H1 (cell line): ENCODE measurements at regions not wholly inside any gene's neighbourhood (a gene's known extent, or its start where the extent isn't known, plus 50 kb on each side); places are given as distances from the start of the nearest gene placed in this dataset.

Source experiments
- CTCF ChIA-PET: fragments of 300-600 bp; sonication (Branson Sonifier 250); formaldehyde crosslinking; loops from one replicate; lab custom pipeline; 2021; ENCODE audit not compliant: partially characterized antibody; lab: Charles Lee
- POLR2A ChIA-PET: fragments of 300-600 bp; sonication (Branson Sonifier 250); formaldehyde crosslinking; loops from one replicate; lab custom pipeline; 2021; ENCODE audit warnings: inconsistent platforms; ENCODE audit not compliant: partially characterized antibody; lab: Charles Lee
- DNase-seq, 2 experiments: peaks; one replicate each; pipeline versions ENCODE4 v3.0.0 to v3.0.0-alpha.2; 2010 to 2022; ENCODE audit warnings: low spot score in 2 of 2, low read depth in 1 of 2, mixed read lengths in 1 of 2
- FAIRE-seq: peaks from 2 replicates; lab custom pipeline; 2011; peaks lifted over from hg19 to GRCh38; lab: Jason Lieb, UNC
- H2AFZ ChIP-seq: 2 replicates; pipeline ENCODE4 v1.8.1; 2012; ENCODE audit warnings: low read length, inconsistent platforms
- H2AK5ac ChIP-seq: 2 replicates; pipeline ENCODE4 v1.6.1; 2013; ENCODE audit warnings: low read depth, low read length
- H2BK120ac ChIP-seq: replicated peaks from 2 replicates; pipeline ENCODE3; 2013; ENCODE audit warnings: low read depth, low read length, inconsistent platforms
- H2BK12ac ChIP-seq: 2 replicates; pipeline ENCODE4 v1.6.1; 2013; ENCODE audit warnings: low read depth, low read length
- H2BK15ac ChIP-seq: 2 replicates; pipeline ENCODE4 v1.6.1; 2013; ENCODE audit warnings: low read length
- H2BK20ac ChIP-seq: 2 replicates; pipeline ENCODE4 v1.6.1; 2013; ENCODE audit warnings: low read length
- H2BK5ac ChIP-seq: 2 replicates; pipeline ENCODE4 v1.6.1; 2013; ENCODE audit warnings: low read depth, low read length
- H3K14ac ChIP-seq: 2 replicates; pipeline ENCODE4 v1.6.1; 2013; ENCODE audit warnings: inconsistent platforms; ENCODE audit not compliant: insufficient read length
- H3K18ac ChIP-seq: 2 replicates; pipeline ENCODE4 v1.6.1; 2013; ENCODE audit warnings: low read length; ENCODE audit errors: extremely low read depth
- H3K23ac ChIP-seq: 2 replicates; pipeline ENCODE4 v1.6.1; 2013; ENCODE audit warnings: inconsistent platforms; ENCODE audit not compliant: insufficient read length
- H3K23me2 ChIP-seq: 2 replicates; pipeline ENCODE4 v1.6.1; 2013; ENCODE audit warnings: low read depth, low read length
- H3K27ac ChIP-seq: 2 replicates; pipeline ENCODE4 v1.6.1; 2011; ENCODE audit warnings: low read depth, low read length, inconsistent platforms
- H3K27me3 ChIP-seq, 4 experiments: replicated peaks in 1 of 4; 1 replicate in 1 of 4; 2 replicates in 3 of 4; pipeline versions ENCODE4 v1.6.1 to v1.8.1; 2011 to 2013; ENCODE audit warnings: low read length in 3 of 4, mild to moderate bottlenecking in 3 of 4, inconsistent platforms in 2 of 4, mixed read lengths in 2 of 4, moderate library complexity in 1 of 4; ENCODE audit not compliant: control insufficient read depth in 3 of 4, insufficient read depth in 3 of 4; ENCODE audit errors: extremely low read depth in 1 of 4
- H3K36me3 ChIP-seq, 4 experiments: 2 replicates each; pipeline versions ENCODE4 v1.6.1 to v1.8.1; 2011 to 2013; ENCODE audit warnings: mild to moderate bottlenecking in 4 of 4, low read length in 3 of 4, moderate library complexity in 2 of 4, control low read depth in 1 of 4, inconsistent platforms in 1 of 4; ENCODE audit not compliant: insufficient read depth in 4 of 4, control insufficient read depth in 2 of 4
- H3K4ac ChIP-seq: replicated peaks from 2 replicates; pipeline ENCODE3; 2013; ENCODE audit warnings: low read length, low read depth, mixed read lengths, inconsistent platforms; ENCODE audit not compliant: insufficient read length
- H3K4me1 ChIP-seq, 4 experiments: replicated peaks in 1 of 4; 1 replicate in 1 of 4; 2 replicates in 3 of 4; pipeline versions ENCODE4 v1.6.1 to v1.8.1; 2011 to 2013; ENCODE audit warnings: low read length in 3 of 4, inconsistent platforms in 2 of 4, mixed read lengths in 1 of 4; ENCODE audit not compliant: insufficient read depth in 4 of 4, control insufficient read depth in 3 of 4
- H3K4me2 ChIP-seq, 2 experiments: 2 replicates each; pipeline versions ENCODE4 v1.6.1 to v1.8.1; 2011 to 2013; ENCODE audit warnings: low read depth in 2 of 2, low read length in 2 of 2, control low read depth in 1 of 2, inconsistent platforms in 1 of 2, mild to moderate bottlenecking in 1 of 2; ENCODE audit not compliant: insufficient read depth in 1 of 2
- H3K4me3 ChIP-seq, 4 experiments: fragments of 200-600, 300-600 bp in 1 of 4; sonication (generic), shearing (Covaris generic), sonication (Bioruptor Twin) in 1 of 4; 2 replicates each; pipeline versions ENCODE4 v1.5.1 to v1.8.1; 2011 to 2016; ENCODE audit warnings: low read length in 4 of 4, low read depth in 3 of 4, control low read depth in 2 of 4, inconsistent platforms in 2 of 4, mild to moderate bottlenecking in 2 of 4, mixed read lengths in 1 of 4, moderate library complexity in 1 of 4; ENCODE audit not compliant: insufficient read depth in 2 of 4; ENCODE audit errors: extremely low read depth in 1 of 4
- H3K56ac ChIP-seq: replicated peaks from 2 replicates; pipeline ENCODE3; 2013; ENCODE audit warnings: low read depth, mild to moderate bottlenecking, mixed read lengths, low read length, inconsistent platforms; ENCODE audit not compliant: insufficient read length
- H3K79me1 ChIP-seq: 2 replicates; pipeline ENCODE4 v1.6.1; 2013; ENCODE audit warnings: low read depth, low read length, control low read depth
- H3K79me2 ChIP-seq, 2 experiments: 2 replicates each; pipeline versions ENCODE4 v1.6.1 to v1.8.1; 2012 to 2013; ENCODE audit warnings: low read length in 2 of 2, mild to moderate bottlenecking in 2 of 2, inconsistent platforms in 1 of 2; ENCODE audit not compliant: insufficient read depth in 2 of 2, control insufficient read depth in 1 of 2
- H3K9ac ChIP-seq, 4 experiments: replicated peaks in 1 of 4; 1 replicate in 1 of 4; 2 replicates in 3 of 4; pipeline versions ENCODE4 v1.6.1 to v1.8.1; 2011 to 2013; ENCODE audit warnings: low read depth in 3 of 4, low read length in 3 of 4, control low read depth in 2 of 4, mild to moderate bottlenecking in 2 of 4, moderate library complexity in 2 of 4, inconsistent platforms in 1 of 4; ENCODE audit errors: extremely low read depth in 1 of 4
- H3K9me3 ChIP-seq, 2 experiments: 2 replicates each; pipeline versions ENCODE4 v1.6.1 to v1.8.1; 2012 to 2013; ENCODE audit warnings: mild to moderate bottlenecking in 2 of 2, moderate library complexity in 2 of 2, control low read depth in 1 of 2, inconsistent platforms in 1 of 2, low read depth in 1 of 2, low read length in 1 of 2, mixed read lengths in 1 of 2; ENCODE audit not compliant: insufficient read depth in 2 of 2
- H4K20me1 ChIP-seq, 2 experiments: replicated peaks in 1 of 2; 2 replicates each; pipeline versions ENCODE3 to v1.8.1; 2011 to 2013; ENCODE audit warnings: inconsistent platforms in 2 of 2, low read length in 2 of 2, mild to moderate bottlenecking in 1 of 2; ENCODE audit not compliant: insufficient read depth in 2 of 2, control insufficient read depth in 1 of 2
- H4K5ac ChIP-seq: 2 replicates; pipeline ENCODE4 v1.6.1; 2013; ENCODE audit warnings: low read length, low read depth, mixed read lengths, inconsistent platforms; ENCODE audit not compliant: insufficient read length
- H4K8ac ChIP-seq: 2 replicates; pipeline ENCODE4 v1.8.0; 2013; ENCODE audit warnings: mild to moderate bottlenecking, moderate library complexity, low read length, inconsistent platforms; ENCODE audit not compliant: insufficient read depth; ENCODE audit errors: extremely low read depth
- H4K91ac ChIP-seq: replicated peaks from 2 replicates; pipeline ENCODE3; 2013; ENCODE audit warnings: low read length, mixed read lengths, inconsistent platforms; ENCODE audit not compliant: insufficient read length
- ASH2L ChIP-seq: fragments of 200-600, 300-600 bp; sonication (generic); IDR thresholded peaks from one replicate; pipeline ENCODE4 v1.7.1; 2017; ENCODE audit warnings: low read length
- BCL11A ChIP-seq, 2 experiments: IDR thresholded peaks; one replicate each; pipeline ENCODE4 v1.6.1; 2011; ENCODE audit warnings: low read depth in 2 of 2, low read length in 2 of 2, mild to moderate bottlenecking in 2 of 2
- MAFK ChIP-seq: IDR thresholded peaks from 2 replicates; pipeline ENCODE4 v1.6.1; 2012; ENCODE audit warnings: low read depth, mild to moderate bottlenecking, improper control_type of control experiment, low read length
- TAF1 ChIP-seq: IDR thresholded peaks from 2 replicates; pipeline ENCODE4 v1.6.1; 2011; ENCODE audit warnings: mild to moderate bottlenecking, low read depth, low read length
- WGBS, 2 experiments: shearing (Covaris generic) in 1 of 2; methylation state at CpG; one replicate each; pipeline versions ENCODE4 v1.1.6 to v1.1.7; 2013 to 2015; ENCODE audit warnings: low lambda C conversion rate in 2 of 2, mixed read lengths in 2 of 2, inconsistent platforms in 1 of 2, low coverage in 1 of 2, missing lambda C conversion rate in 1 of 2; ENCODE audit not compliant: insufficient replicate concordance in 2 of 2, insufficient coverage in 1 of 2, insufficient read length in 1 of 2; ENCODE audit errors: extremely low coverage in 1 of 2, missing lambda C conversion rate in 1 of 2; 5-methylcytosine and 5-hydroxymethylcytosine counted together

DNA sequence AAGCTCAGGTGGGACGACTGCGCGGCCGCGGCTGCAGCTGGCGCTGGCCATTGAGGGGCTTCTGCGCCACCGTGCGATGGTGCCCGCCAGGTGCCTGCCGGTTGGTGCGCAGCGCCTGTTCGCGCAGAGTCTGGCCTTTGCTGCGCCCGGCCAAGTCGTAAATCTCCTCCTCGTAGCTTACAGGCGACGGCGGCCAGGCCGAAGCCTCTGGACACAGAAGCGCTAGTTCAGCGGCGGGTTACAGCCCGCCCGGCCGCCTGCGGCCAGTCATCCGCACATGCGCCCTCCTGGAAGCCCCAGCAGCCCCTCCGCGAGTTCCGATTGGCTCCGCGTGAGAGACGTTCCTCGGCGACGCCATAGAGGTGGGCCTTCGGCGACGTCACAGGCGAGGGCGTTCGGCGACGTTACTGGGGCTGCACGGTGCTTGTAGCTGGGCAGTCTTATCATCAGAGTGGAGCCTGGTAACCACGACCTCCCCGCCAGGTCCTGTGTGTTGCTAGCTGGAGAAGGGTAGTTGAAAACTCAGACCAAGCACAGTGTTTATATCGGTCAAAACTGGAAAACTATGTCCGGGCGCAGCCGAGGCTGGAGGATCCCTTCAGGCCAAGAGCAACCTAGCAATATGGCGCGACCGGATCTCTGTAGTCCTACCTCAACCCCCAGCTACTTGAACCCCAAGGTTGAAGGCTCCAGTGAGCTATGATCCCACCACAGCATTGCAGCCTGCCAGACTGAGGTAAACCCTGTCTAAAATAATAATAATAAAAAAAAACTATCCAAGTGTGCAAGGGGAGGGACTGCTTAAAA, 265.7 kb downstream of the OR4C45 start:
- Histone ChIP-seq H3K4me1 (no peaks in the 10 kb centered on the region), H3K14ac (no peak overlapping the region), H3K9me3 (peaks cover 43 to 77% of the 10 kb centered on the region in 2 experiments), H3K36me3 (no peaks in the 10 kb centered on the region; a peak in 1 of 8 replicates), H3K27ac (no peak overlapping the region), H2AK5ac (no peak overlapping the region), H4K5ac (no peak overlapping the region), H3K9ac (no peak overlapping the region), H3K27me3 (no peaks in the 10 kb centered on the region), H3K23me2 (no peaks in the 10 kb centered on the region), H2BK5ac (no peak overlapping the region), H2BK12ac (no peak overlapping the region), H3K56ac (no peak overlapping the region), H4K20me1 (no peaks in the 10 kb centered on the region), H4K8ac (no peak overlapping the region), H3K4me3 (no peak overlapping the region), H2AFZ (no peak overlapping the region), H3K79me2 (no peaks in the 10 kb centered on the region), H2BK120ac (no peak overlapping the region), H3K4ac (no peak overlapping the region), H3K4me2 (no peak overlapping the region), H2BK15ac (no peak overlapping the region), H2BK20ac (no peak overlapping the region), H4K91ac (no peak overlapping the region), H3K23ac (no peak overlapping the region), H3K18ac (no peak overlapping the region), H3K79me1 (no peaks in the 10 kb centered on the region)
- CTCF ChIA-PET = no interaction called here
- DNase-seq = no peak
- WGBS, 2 experiments = 83% methylated on average over 18 of the region's 59 CpGs; no CpG with 5 or more reads in 1 of the 2 experiments
- POLR2A ChIA-PET = no interaction called here
- TF ChIP-seq TAF1 = no peak
- TF ChIP-seq MAFK = no peak
- no peak for TF ChIP-seq BCL11A (IDR thresholded peaks at IDR 0.05; ENCODE audit: low read depth in 2 of 2, low read length in 2 of 2)
- no peak for TF ChIP-seq ASH2L
- FAIRE-seq = no peak
